K562 (cell line): ENCODE measurements at regions not wholly inside any gene's neighbourhood (a gene's known extent, or its start where the extent isn't known, plus 50 kb on each side); places are given as distances from the start of the nearest gene placed in this dataset.

Source experiments
- CHD4 ChIP-seq: fragments of 200-600 bp; sonication (generic); IDR thresholded peaks from 3 replicates; pipeline ENCODE4 v1.6.1; 2012; ENCODE audit warnings: low read depth, mild to moderate bottlenecking, mixed read lengths, low read length, inconsistent platforms; ENCODE audit not compliant: insufficient read depth, insufficient replicate concordance, poor library complexity, severe bottlenecking
- CREBBP ChIP-seq: IDR thresholded peaks from one replicate; pipeline ENCODE4 v1.6.1; 2012; ENCODE audit warnings: low read depth, mild to moderate bottlenecking, control low read depth, inconsistent platforms, low read length
- GATAD2A ChIP-seq: fragments of 450-650 bp; IDR thresholded peaks from 2 replicates; pipeline ENCODE4 v1.6.1; 2017
- GMEB1 ChIP-seq: fragments of 250-450 bp; sonication (Bioruptor Pico); IDR thresholded peaks from 2 replicates; pipeline ENCODE4 v1.4.0; 2020; ENCODE audit warnings: mild to moderate bottlenecking
- NONO ChIP-seq, 2 experiments: fragments of 200-400 bp in 1 of 2; fragments of 450-650 bp in 1 of 2; formaldehyde crosslinking in 1 of 2; IDR thresholded peaks; 2 replicates each; pipeline ENCODE4 v1.6.1; 2017; ENCODE audit warnings: low read depth in 2 of 2, mild to moderate bottlenecking in 2 of 2, moderate library complexity in 2 of 2, low read length in 1 of 2
- PHTF2 ChIP-seq: fragments of 250-450 bp; sonication (Bioruptor Pico); IDR thresholded peaks from 2 replicates; pipeline ENCODE4 v1.5.0; 2021; ENCODE audit warnings: mild to moderate bottlenecking
- RAD51 ChIP-seq: fragments of 450-650 bp; IDR thresholded peaks from 2 replicates; pipeline ENCODE4 v1.7.1; 2016; ENCODE audit warnings: low read depth, mild to moderate bottlenecking, borderline replicate concordance
- REST ChIP-seq, 2 experiments: fragments of 450-650 bp; formaldehyde crosslinking in 1 of 2; IDR thresholded peaks; 2 replicates each; pipeline versions ENCODE4 v1.4.0 to v1.6.1; 2014 to 2020; ENCODE audit warnings: mild to moderate bottlenecking in 2 of 2, borderline replicate concordance in 1 of 2, low read depth in 1 of 2
- SAFB ChIP-seq: fragments of 200-400 bp; formaldehyde crosslinking; IDR thresholded peaks from 2 replicates; pipeline ENCODE4 v1.6.1; 2017; ENCODE audit warnings: low read depth, low read length, borderline replicate concordance
- SETDB1 ChIP-seq: IDR thresholded peaks from one replicate; pipeline ENCODE4 v1.6.1; 2012; ENCODE audit warnings: low read length, control low read depth, inconsistent platforms
- TAF9B ChIP-seq: fragments of 450-650 bp; IDR thresholded peaks from 2 replicates; pipeline ENCODE4 v1.6.1; 2018; ENCODE audit warnings: mild to moderate bottlenecking; ENCODE audit not compliant: partially characterized antibody
- WHSC1 ChIP-seq: IDR thresholded peaks from one replicate; pipeline ENCODE4 v1.6.1; 2012; ENCODE audit warnings: low read length, control low read depth, inconsistent platforms
- ZNF143 ChIP-seq: sonication (generic); formaldehyde crosslinking; IDR thresholded peaks from 2 replicates; pipeline ENCODE4 v1.9.0; 2022; ENCODE audit warnings: mild to moderate bottlenecking, missing genetic modification reagents
- ZNF146 ChIP-seq: IDR thresholded peaks from one replicate; pipeline ENCODE4 v1.6.1; 2018; ENCODE audit warnings: missing compliant biosample characterization; ENCODE audit not compliant: unreplicated experiment
- ZNF212 ChIP-seq: fragments of 450-650 bp; formaldehyde crosslinking; IDR thresholded peaks from 2 replicates; pipeline ENCODE4 v1.4.0; 2020; ENCODE audit warnings: mild to moderate bottlenecking
- ZNF583 ChIP-seq: fragments of 250-450 bp; sonication (Bioruptor Pico); IDR thresholded peaks from 2 replicates; pipeline ENCODE4 v1.4.0; 2020
- TF ChIP-seq, protein P1 (sequence below): sonication (generic); formaldehyde crosslinking; IDR thresholded peaks from 2 replicates; pipeline ENCODE4 v1.8.0; 2022; ENCODE audit warnings: missing genetic modification reagents, mild to moderate bottlenecking, borderline replicate concordance

DNA sequence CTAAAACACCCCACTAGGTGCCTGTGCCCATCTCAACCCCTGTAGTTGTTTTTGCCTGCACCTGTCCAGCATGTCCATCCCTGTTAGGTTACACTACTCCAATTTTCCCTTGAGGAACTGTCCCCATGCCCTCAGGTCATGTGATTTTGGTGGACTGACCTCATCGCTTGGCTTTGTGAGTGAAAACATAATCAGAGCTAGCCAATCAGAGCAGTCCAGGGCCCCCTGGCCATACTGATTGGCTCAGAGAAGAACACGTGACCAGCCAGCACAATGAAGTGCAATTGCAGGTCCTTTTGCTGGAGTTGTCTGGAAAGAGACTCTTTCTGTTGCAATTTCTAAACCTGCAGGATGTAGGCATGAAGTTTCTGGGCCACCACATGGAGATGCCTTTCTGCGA is 303.3 kb upstream of the PROX1 start (continued):
- TF ChIP-seq ZNF146 (CRISPR knock-in tag) (no peak), GATAD2A (no peak), CHD4 (no peak), GMEB1 (CRISPR knock-in tag) (no peak), WHSC1 (no peak), ZNF583 (no peak), SETDB1 (no peak), NONO (IDR thresholded peaks at IDR 0.05; ENCODE audit: low read depth in 2 of 2, low read length in 1 of 2) (no peak), CREBBP (no peak), REST (IDR thresholded peaks at IDR 0.05; ENCODE audit: borderline replicate concordance) (no peak), REST (CRISPR knock-in tag; IDR thresholded peaks at IDR 0.05; ENCODE audit: low read depth) (no peak), ZNF143 (no peak), ZNF212 (CRISPR knock-in tag) (no peak), SAFB (no peak), RAD51 (peak; percentile 92), TAF9B (no peak), PHTF2 (CRISPR knock-in tag) (no peak)
- TF ChIP-seq, protein P1, sequence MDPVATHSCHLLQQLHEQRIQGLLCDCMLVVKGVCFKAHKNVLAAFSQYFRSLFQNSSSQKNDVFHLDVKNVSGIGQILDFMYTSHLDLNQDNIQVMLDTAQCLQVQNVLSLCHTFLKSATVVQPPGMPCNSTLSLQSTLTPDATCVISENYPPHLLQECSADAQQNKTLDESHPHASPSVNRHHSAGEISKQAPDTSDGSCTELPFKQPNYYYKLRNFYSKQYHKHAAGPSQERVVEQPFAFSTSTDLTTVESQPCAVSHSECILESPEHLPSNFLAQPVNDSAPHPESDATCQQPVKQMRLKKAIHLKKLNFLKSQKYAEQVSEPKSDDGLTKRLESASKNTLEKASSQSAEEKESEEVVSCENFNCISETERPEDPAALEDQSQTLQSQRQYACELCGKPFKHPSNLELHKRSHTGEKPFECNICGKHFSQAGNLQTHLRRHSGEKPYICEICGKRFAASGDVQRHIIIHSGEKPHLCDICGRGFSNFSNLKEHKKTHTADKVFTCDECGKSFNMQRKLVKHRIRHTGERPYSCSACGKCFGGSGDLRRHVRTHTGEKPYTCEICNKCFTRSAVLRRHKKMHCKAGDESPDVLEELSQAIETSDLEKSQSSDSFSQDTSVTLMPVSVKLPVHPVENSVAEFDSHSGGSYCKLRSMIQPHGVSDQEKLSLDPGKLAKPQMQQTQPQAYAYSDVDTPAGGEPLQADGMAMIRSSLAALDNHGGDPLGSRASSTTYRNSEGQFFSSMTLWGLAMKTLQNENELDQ (CRISPR knock-in tag): no peak
